ENCODE measurements at regions not wholly inside any gene's neighbourhood (a gene's known extent, or its start where the extent isn't known, plus 50 kb on each side); places are given as distances from the start of the nearest gene placed in this dataset.

- DNase-seq = no peak
Measured at GRCh38 chr9:108133101-108133500, 643.5 kb upstream of the KLF4 start.

- DNase-seq = peak; percentile 6
Measured at GRCh38 chr9:108130905-108131304, 641.3 kb upstream of the KLF4 start.

- DNase-seq = no peak
Measured at GRCh38 chr9:108125625-108126024, 636.1 kb upstream of the KLF4 start.

- no peak for DNase-seq
Measured at GRCh38 chr9:108119530-108120113, 630.1 kb upstream of the KLF4 start.

- DNase-seq = no peak
Measured at GRCh38 chr9:108117795-108118194, 628.2 kb upstream of the KLF4 start.

- no peak for DNase-seq
Measured at GRCh38 chr9:108117306-108117705, 627.7 kb upstream of the KLF4 start.

- DNase-seq = no peak
Measured at GRCh38 chr9:108113596-108113995, 624.0 kb upstream of the KLF4 start.

- no peak for DNase-seq
Measured at GRCh38 chr9:108109927-108110690, 620.5 kb upstream of the KLF4 start.

GRCh38 chr9:108108852-108109448 lies 619.4 kb upstream of the KLF4 start:
- DNase-seq = no peak

- no peak for DNase-seq
Measured at GRCh38 chr9:108108280-108108851, 618.8 kb upstream of the KLF4 start.

- no peak for DNase-seq
Measured at GRCh38 chr9:108105885-108106284, 616.3 kb upstream of the KLF4 start.

GRCh38 chr9:108104991-108105390 lies 615.4 kb upstream of the KLF4 start:
- no peak for DNase-seq

GRCh38 chr9:108103046-108103693 lies 613.6 kb upstream of the KLF4 start:
- no peak for DNase-seq

- DNase-seq = no peak
Measured at GRCh38 chr9:108101410-108101809, 611.8 kb upstream of the KLF4 start.

- DNase-seq = no peak
Measured at GRCh38 chr9:108100571-108100970, 611.0 kb upstream of the KLF4 start.

GRCh38 chr9:108099854-108100253 lies 610.3 kb upstream of the KLF4 start:
- no peak for DNase-seq

GRCh38 chr9:108095496-108095895 lies 605.9 kb upstream of the KLF4 start:
- DNase-seq = no peak

GRCh38 chr9:108094676-108094993 lies 605.1 kb upstream of the KLF4 start:
- no peak for DNase-seq

- DNase-seq = no peak
Measured at GRCh38 chr9:108093773-108094675, 604.5 kb upstream of the KLF4 start.

GRCh38 chr9:108088916-108089315 lies 599.3 kb upstream of the KLF4 start:
- DNase-seq = no peak

GRCh38 chr9:108087781-108088180 lies 598.2 kb upstream of the KLF4 start:
- DNase-seq = no peak

GRCh38 chr9:108086624-108087023 lies 597.1 kb upstream of the KLF4 start:
- DNase-seq = no peak

- no peak for DNase-seq
Measured at GRCh38 chr9:108085294-108085693, 595.7 kb upstream of the KLF4 start.

All from NCI-H748 treated with DMSO at 0.1 percent for 48 hours (cell line).